Osteoblast (primary cell): ENCODE measurements at regions not wholly inside any gene's neighbourhood (a gene's known extent, or its start where the extent isn't known, plus 50 kb on each side); places are given as distances from the start of the nearest gene placed in this dataset.

Experiments used
- DNase-seq: peaks from one replicate; pipeline ENCODE4 v3.0.0; 2011; ENCODE audit warnings: low spot score, mixed read lengths; ENCODE audit not compliant: insufficient read length; ENCODE audit errors: missing footprints
- H2AFZ ChIP-seq: 2 replicates; pipeline ENCODE4 v1.6.0; 2011; ENCODE audit warnings: mild to moderate bottlenecking, low read length
- H3K27ac ChIP-seq: 2 replicates; pipeline ENCODE4 v1.5.1; 2011; ENCODE audit warnings: mild to moderate bottlenecking, low read depth, low read length, moderate library complexity
- H3K27me3 ChIP-seq: 2 replicates; pipeline ENCODE4 v1.6.0; 2012; ENCODE audit warnings: mild to moderate bottlenecking, control low read depth, inconsistent platforms, low read length, moderate library complexity; ENCODE audit not compliant: insufficient read depth
- H3K36me3 ChIP-seq: 2 replicates; pipeline ENCODE4 v1.5.1; 2011; ENCODE audit warnings: mild to moderate bottlenecking, low read length, control low read depth, moderate library complexity; ENCODE audit not compliant: insufficient read depth
- H3K4me1 ChIP-seq: 2 replicates; pipeline ENCODE4 v1.5.1; 2011; ENCODE audit warnings: mild to moderate bottlenecking, low read length, control low read depth, moderate library complexity; ENCODE audit not compliant: insufficient read depth
- H3K4me2 ChIP-seq: 2 replicates; pipeline ENCODE4 v1.6.0; 2011; ENCODE audit warnings: mild to moderate bottlenecking, low read length; ENCODE audit not compliant: insufficient read depth
- H3K4me3 ChIP-seq: fragments of 200-600 bp; sonication (generic); 3 replicates; pipeline ENCODE4 v1.5.1; 2012; ENCODE audit warnings: mild to moderate bottlenecking, low read length, inconsistent platforms; ENCODE audit not compliant: insufficient read depth
- H3K79me2 ChIP-seq: 2 replicates; pipeline ENCODE4 v1.6.0; 2012; ENCODE audit warnings: mild to moderate bottlenecking, low read length, control low read depth, inconsistent platforms; ENCODE audit not compliant: insufficient read depth
- H3K9me3 ChIP-seq: 2 replicates; pipeline ENCODE4 v1.5.1; 2011; ENCODE audit warnings: low read depth, low read length, control low read depth
- H4K20me1 ChIP-seq: 2 replicates; pipeline ENCODE4 v1.6.0; 2012; ENCODE audit warnings: mild to moderate bottlenecking, low read length, control low read depth; ENCODE audit not compliant: insufficient read depth
- TF ChIP-seq, protein P1 (sequence below): IDR thresholded peaks from 2 replicates; pipeline ENCODE4 v1.5.1; 2011; ENCODE audit warnings: mild to moderate bottlenecking, low read depth, low read length, moderate library complexity; ENCODE audit errors: extremely low read depth

DNA sequence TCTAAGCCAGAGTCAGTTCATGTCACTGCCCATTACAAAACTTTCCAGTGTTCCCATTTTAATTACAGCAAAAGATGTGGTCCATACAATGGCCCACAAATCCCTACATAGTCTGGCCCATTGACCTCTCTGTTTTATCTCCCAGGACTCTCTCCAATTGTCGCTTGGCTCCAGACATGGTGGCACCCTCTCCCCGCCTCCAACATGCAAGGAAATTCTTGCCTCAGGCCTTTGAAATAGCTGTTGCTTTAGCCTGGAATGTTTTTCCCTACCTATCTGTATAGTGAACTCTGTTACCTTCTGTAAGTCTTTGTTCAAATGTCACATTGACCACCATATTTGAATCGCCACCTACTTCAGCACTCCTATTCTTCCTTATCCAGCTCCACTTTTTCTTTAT lies 377.3 kb upstream of the MCTP2 start:
- Histone ChIP-seq H3K9me3 (peaks cover 2% of the 10 kb centered on the region), H2AFZ (no peak overlapping the region), H3K36me3 (no peaks in the 10 kb centered on the region), H3K27ac (no peak overlapping the region), H3K27me3 (no peaks in the 10 kb centered on the region), H3K4me1 (no peaks in the 10 kb centered on the region), H3K4me2 (no peak overlapping the region), H3K79me2 (no peaks in the 10 kb centered on the region), H4K20me1 (no peaks in the 10 kb centered on the region), H3K4me3 (no peak overlapping the region)
- TF ChIP-seq, protein P1, sequence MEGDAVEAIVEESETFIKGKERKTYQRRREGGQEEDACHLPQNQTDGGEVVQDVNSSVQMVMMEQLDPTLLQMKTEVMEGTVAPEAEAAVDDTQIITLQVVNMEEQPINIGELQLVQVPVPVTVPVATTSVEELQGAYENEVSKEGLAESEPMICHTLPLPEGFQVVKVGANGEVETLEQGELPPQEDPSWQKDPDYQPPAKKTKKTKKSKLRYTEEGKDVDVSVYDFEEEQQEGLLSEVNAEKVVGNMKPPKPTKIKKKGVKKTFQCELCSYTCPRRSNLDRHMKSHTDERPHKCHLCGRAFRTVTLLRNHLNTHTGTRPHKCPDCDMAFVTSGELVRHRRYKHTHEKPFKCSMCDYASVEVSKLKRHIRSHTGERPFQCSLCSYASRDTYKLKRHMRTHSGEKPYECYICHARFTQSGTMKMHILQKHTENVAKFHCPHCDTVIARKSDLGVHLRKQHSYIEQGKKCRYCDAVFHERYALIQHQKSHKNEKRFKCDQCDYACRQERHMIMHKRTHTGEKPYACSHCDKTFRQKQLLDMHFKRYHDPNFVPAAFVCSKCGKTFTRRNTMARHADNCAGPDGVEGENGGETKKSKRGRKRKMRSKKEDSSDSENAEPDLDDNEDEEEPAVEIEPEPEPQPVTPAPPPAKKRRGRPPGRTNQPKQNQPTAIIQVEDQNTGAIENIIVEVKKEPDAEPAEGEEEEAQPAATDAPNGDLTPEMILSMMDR: no peak
- no peak for DNase-seq

DNA sequence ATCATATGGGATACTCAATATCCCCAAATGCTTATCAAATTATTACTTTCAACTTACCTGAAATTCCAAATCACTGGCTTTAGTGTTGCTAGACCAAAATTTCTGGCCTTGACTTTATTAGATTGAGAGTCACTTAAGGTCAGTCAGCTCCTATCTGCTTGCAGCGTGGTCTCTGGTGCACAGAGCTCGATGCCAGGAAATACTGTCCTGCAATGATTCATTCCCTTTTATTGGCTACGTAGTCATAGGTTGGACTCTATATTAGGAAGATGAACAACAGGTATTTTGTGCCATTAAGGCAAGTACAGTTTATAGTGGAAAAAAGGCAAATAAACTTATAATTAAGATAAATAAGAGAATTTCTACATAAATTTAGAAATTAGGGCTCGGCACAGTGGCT lies 378.6 kb upstream of the MCTP2 start:
- peaks cover 2% of the 10 kb centered on the region for H3K9me3 ChIP-seq
- TF ChIP-seq, protein P1: no peak
- H3K4me1 ChIP-seq: no peaks in the 10 kb centered on the region
- H3K27ac ChIP-seq: no peak overlapping the region
- no peak overlapping the region for H3K4me3 ChIP-seq
- no peak overlapping the region for H3K4me2 ChIP-seq
- DNase-seq: no peak
- H3K79me2 ChIP-seq: no peaks in the 10 kb centered on the region
- H3K36me3 ChIP-seq: no peaks in the 10 kb centered on the region
- H2AFZ ChIP-seq: no peak overlapping the region
- H4K20me1 ChIP-seq: no peaks in the 10 kb centered on the region
- H3K27me3 ChIP-seq: no peaks in the 10 kb centered on the region

DNA sequence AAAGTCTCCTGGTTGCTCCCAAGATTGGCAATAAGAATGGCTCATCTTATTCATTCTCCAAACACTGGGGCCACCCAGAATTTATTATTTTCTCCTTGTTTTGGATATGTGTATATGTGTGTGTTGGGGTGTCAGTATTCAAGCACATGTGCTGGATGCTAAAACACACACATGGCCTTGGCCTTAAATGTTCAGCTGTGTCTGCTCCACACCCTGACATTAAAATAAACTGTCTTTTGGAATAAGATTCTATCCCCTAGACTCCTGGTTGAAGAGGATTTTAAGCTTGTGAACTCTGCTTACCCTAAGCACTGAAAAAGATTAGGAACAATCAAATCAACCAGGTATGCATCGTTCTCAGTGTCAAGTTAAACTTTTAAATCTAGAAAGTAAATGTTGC lies 382.9 kb upstream of the MCTP2 start:
- no peaks in the 10 kb centered on the region for H3K36me3 ChIP-seq
- H3K27me3 ChIP-seq: no peaks in the 10 kb centered on the region
- H4K20me1 ChIP-seq: no peaks in the 10 kb centered on the region
- TF ChIP-seq, protein P1: no peak
- H3K27ac ChIP-seq: no peak overlapping the region
- no peaks in the 10 kb centered on the region for H3K9me3 ChIP-seq
- H3K4me3 ChIP-seq: no peak overlapping the region
- no peaks in the 10 kb centered on the region for H3K79me2 ChIP-seq
- no peaks in the 10 kb centered on the region for H3K4me1 ChIP-seq
- no peak overlapping the region for H2AFZ ChIP-seq
- H3K4me2 ChIP-seq: no peak overlapping the region
- no peak for DNase-seq

- H3K79me2 ChIP-seq: no peaks in the 10 kb centered on the region
Measured at GRCh38 chr15:93848076-93848475, 383.3 kb upstream of the MCTP2 start.

More at GRCh38 chr15:93848076-93848475, 383.3 kb upstream of the MCTP2 start:
- Histone ChIP-seq H3K4me1 (no peaks in the 10 kb centered on the region), H3K9me3 (no peaks in the 10 kb centered on the region), H3K4me2 (no peak overlapping the region), H3K27me3 (no peaks in the 10 kb centered on the region), H2AFZ (no peak overlapping the region), H3K4me3 (no peak overlapping the region), H4K20me1 (no peaks in the 10 kb centered on the region), H3K36me3 (no peaks in the 10 kb centered on the region), H3K27ac (no peak overlapping the region)
- DNase-seq: no peak
- TF ChIP-seq, protein P1: no peak
